Retina (tissue), 1 donor: ENCODE measurements at regions not wholly inside any gene's neighbourhood (a gene's known extent, or its start where the extent isn't known, plus 50 kb on each side); places are given as distances from the start of the nearest gene placed in this dataset.

Source experiments
- DNase-seq: peaks from one replicate; pipeline ENCODE4 v3.0.0-alpha.2; 2016

DNA sequence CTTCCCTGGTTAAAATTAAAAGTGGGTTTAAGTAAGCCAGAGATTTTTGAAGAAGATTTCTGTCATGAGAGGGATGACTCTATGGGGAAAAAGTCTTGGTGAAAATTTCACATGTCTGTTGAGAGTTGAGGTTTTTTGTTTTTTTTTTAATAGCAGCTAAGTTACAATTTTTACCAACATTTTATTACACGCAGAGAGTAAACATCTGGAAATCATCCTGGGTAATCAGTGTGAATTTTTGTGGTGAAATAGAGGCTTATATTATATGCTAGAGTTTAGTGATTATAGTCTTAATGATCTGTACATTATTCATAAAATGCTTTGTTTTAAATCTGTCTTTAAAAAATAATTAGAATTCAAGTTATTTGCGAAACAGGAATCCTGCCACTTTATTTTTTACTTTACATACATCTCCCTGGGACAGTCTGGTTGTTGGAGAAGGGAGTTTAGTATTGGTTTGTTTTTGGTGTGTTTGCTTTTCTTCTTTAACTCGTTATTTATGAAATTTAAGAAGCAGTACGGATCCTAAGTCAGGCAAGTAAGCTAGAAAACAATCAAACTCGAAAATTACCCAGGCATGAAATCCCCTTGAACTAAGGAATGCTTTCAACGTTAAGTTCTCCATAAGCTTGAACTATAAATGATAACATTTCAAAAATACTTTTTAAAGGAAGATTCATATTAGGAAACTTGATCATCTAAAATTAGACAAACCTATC lies 143.4 kb upstream of the TSC22D2 start:
- DNase-seq: no peak

DNA sequence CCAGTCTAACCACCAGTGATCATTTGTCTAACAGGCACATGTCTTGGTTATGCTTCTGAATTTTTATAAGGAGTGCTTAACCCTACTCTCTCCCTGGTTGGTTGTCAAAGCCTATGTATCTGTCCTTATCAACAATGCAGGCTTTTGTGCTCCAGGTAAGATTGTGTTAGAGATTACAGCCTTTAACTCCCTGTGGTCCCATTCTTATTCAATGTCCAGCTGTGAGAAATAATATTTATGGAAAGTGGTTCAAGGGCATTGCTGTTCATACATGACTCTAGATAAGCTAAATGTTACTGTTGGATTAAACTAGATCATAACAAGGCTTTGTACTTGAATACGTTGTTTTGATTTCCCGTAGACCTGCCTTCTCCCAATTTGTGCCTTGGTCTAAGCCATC lies 146.1 kb upstream of the TSC22D2 start:
- no peak for DNase-seq

DNA sequence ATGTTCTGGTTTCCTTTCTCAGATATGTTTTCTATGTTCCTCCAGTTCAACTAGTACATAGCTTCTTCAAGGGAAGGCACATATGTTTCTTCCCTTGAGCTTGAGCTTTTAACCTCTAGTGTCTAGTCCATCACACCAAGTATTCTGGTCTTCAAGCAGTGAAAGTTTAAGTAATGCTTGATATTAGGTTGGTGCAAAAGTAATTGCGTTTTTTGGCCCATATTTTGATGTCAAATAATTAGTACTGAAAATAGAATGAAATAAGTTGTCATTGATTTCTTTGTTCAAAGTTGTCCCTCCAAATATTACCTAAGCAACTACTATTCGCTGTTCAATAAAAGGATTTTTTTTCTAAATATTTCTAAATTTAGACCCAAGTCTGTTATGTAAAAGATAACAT lies 146.7 kb upstream of the TSC22D2 start:
- no peak for DNase-seq

DNA sequence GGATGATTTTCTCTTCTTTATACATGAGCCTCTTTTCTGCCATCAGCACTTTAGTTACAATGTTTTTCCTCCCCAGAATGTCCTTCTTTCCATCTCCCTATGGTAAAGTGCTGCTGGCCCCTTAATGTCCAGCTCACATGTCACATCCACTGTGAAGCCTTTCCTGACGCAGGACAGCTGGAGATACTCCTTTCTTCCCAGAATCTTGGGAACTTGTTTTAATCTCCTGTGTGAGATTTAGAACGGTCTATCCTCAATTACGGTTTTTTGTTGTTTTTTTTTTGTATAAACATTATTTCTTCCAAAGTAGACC lies 147.7 kb upstream of the TSC22D2 start:
- no peak for DNase-seq

DNA sequence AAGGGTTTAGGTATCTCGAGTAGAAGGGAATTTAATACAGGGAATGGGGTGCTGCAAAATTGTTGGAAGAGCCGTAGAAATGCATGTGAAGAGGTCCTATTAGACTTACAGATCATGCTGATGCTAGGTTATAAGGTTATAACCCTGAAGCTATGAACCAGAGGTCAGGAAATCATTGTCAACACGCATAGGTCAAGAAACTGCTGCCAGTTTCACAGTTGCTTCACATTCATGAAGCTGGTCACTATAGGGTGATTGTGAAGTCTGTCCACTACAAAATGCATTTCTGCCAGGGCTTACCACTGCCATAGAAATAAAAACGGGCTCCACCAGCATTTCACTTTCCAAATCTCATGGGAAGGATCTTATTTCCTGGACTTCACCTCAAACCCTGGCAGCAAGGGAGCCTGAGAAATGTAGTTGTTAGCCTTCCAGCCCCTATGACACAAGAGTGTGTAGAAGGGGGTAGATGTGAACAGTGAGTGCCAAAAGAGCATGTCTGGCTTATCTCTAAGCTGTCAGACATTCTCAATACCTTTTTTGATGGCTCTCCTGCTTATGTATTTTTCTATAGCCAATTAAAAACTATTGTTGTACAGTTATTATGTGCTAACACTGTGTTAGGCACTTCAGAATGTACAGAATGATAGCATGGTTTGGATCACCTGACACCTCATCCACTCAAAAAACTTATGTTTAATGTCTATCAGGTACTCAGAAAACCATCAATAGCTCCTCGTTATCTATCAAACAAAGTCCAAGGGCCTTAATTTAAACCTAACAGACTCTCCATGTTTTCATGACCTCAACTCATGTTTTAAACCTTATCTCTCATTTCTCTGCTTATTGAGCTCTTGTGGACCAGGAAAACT lies 148.3 kb upstream of the TSC22D2 start:
- no peak for DNase-seq

DNA sequence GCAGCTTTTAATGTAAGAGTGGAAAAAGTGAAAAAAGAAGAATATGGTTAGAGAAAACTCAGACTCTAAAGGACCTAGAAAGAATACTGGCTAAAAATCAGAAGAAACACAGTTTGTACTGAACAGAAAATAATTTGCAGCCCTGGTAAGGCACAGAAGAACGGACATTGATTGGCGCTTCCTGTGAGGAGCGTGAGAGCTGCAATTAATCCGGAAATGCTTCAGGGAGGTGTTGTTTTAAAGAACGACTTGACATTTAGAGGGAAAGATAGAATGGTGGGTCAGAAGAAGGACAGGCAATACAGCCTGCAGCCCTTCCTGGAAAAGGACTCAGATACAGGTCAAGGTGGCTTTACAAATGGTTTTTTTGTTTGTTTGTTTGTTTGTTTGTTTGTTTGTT lies 151.3 kb upstream of the TSC22D2 start:
- DNase-seq: no peak

DNA sequence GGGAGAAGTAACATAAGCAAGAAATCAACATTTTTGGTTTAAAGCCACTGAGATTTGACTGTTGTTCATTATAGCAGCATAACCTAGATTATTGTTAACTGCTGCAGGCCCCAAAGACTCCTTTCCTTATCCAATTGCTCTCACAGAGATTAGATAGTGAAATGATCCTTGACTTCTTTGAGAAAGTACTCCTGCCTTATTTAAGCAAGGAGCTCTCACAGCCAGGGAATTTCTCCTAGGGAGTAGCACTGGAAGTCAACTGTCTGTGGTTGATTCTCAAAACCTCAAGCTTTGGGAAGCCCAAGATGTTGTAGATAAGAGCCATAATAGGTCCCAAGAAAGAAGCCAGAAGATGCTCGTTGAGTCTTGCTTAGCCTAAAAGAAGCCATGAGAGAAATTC lies 151.8 kb upstream of the TSC22D2 start:
- no peak for DNase-seq

DNA sequence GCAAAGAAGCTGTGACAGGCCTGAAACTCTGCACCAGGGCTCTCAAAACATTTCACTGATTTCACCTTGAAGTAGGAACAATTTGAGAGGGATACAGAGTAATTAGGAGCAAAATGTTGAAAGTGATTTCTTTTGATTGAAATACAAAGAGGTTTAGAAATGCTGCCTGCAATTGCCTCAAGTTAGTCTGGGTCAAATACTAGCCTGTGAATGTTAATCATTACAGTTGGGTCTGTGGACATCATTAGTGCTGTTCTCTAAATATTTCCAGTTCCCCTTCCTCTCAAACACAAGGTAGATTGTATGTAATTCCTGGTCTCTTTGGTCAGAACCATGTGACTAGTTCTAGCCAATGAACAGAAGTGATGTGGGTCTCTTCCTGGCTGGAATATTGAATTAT lies 152.3 kb upstream of the TSC22D2 start:
- DNase-seq: no peak

DNA sequence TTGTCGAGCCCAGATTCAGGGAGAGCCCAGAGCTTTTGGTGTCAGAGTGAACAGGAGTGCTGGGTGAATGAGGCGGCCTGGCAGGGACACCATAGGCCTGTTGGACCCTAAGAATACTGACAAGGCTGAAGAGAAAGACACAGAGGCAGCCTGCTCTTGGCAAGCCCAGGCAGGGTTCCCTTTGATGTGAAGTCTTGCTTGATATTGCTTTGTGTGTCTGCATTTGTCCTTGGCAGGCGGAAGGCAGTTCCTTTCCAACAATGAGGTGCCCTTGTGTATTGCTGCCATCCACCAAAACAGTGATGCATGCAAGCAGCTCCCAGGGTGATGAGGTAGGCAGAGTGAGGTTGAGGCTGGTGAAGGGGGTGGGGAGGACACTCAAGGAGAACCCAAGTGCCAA lies 152.7 kb upstream of the TSC22D2 start:
- DNase-seq: peak; percentile 13

DNA sequence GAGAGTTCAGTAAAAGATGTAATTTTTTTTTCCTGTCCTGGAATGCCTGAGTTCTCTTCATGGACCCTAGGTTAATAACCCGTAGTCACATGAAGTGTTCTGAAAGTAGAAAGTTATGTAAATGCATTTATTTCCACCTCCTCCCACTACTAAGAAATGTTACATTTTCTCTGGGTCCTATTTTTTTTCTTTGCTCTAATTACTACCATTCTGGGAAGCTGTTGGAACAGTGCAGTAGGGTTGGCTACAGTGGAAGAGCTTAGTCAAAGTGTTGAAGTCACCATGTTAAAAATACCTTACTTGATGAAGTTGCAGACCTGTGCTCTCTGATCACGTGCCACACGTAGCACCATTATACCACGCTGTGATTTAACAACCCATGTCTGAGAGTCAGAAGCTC lies 153.8 kb upstream of the TSC22D2 start:
- no peak for DNase-seq

DNA sequence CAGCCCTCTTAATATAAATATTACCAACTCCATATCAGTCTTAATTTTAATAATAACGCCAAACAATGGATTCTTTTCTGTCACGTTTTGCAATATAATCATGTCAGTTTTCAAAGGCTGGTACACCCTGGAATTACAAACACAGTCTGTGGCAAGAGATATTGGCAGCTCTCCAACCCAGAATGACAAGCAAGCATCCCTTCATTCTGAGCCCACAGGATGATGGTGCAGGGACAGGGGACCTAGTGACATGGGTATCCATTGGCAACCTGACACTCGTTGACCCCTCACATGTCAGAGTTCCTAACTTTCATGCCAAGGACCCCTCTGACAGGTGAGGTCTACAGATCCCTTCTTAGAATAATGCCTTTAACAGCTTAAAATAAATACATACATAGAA lies 154.5 kb upstream of the TSC22D2 start:
- no peak for DNase-seq

DNA sequence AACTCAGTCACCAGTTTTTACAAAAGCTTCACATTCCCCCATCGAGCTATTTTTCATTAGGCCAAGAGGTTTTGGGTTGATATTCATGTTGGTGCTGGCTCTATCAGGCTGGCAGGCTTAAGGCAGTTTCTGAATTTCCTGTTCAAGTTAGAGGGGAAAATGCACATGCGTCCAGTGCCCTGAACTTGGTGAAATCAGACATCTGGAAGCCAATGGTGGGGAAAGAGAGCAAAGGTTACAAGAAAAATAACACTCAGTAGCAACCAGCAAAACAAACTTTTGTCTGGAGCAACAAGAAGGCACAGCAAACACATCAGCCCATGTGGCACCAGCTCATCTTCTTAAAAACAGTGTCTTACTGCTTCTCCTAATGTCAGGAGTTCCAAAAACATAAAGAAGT lies 155.6 kb upstream of the TSC22D2 start:
- DNase-seq: no peak

DNA sequence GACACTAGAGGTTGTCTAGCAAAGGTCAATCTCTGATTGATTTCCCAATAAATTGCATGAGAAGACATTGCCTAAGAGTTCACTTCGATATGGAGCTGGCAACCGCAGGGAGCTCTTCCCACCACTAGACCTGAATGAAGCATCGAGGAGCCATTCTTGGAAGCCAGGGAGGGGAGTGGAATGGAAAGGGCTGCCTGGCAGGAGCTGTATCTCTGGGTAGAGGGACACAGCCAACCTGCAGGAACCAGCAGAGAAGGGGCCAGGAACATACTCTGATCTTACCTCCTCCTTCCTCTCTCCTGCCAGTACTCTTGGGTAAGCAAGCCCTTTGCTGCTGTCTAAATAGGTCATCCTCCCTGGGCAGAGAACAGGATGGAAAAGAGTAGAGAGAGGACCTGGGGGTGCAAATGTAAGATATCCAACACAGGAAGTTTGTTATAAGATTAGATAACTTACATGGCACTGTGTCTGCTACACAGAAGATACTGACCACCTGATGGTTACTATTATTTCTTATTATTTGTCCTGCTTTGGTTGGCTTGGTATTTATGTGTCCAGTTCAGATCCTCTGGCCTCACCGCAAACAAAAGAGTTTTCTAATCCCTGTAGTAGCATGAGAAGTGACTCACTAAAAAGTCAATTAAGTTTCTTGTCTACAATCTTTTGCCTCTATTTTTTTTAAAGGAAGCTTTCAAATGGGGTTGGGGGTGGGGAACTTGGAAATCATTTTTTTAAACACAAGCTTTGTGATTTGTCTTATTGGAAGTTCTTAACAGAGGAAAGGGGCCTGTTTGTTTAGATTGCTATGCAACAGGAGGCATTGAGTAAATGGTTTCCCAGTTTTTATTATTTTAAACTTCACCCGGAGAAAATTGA lies 156.7 kb upstream of the TSC22D2 start:
- no peak for DNase-seq

DNA sequence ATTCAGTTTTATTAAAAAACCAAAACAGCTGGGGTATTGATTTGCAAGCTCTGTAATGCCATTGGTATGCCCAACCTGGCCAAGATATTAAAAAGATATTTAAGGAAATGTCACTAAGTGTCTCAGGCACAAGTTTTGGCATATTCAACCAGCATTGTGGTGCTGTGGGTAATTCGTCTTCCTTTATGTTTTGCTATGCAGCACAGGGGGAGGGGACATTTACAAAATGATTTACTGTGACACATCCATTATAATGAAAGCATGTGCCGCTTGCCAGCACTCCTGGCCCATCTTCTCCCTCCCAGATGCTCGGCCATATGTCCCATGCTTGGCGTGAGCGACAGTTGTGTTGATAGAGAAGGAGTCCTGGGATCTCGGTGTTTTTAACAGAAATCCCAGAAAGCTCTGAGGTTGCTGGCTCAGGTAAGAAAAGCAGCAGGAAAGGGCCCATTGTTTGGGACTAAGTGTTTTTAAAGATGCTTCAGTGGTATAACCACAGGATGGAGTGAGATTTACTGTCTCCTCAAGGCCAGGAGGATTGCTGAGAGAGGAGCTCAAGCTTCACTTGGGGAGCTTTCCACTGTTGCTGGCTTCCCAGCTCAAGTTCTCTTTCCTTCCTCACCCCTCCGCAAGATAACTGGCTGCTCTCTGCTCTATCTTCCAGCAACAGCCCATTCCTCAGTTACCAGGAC lies 158.2 kb upstream of the TSC22D2 start:
- peak; percentile 11 for DNase-seq

DNA sequence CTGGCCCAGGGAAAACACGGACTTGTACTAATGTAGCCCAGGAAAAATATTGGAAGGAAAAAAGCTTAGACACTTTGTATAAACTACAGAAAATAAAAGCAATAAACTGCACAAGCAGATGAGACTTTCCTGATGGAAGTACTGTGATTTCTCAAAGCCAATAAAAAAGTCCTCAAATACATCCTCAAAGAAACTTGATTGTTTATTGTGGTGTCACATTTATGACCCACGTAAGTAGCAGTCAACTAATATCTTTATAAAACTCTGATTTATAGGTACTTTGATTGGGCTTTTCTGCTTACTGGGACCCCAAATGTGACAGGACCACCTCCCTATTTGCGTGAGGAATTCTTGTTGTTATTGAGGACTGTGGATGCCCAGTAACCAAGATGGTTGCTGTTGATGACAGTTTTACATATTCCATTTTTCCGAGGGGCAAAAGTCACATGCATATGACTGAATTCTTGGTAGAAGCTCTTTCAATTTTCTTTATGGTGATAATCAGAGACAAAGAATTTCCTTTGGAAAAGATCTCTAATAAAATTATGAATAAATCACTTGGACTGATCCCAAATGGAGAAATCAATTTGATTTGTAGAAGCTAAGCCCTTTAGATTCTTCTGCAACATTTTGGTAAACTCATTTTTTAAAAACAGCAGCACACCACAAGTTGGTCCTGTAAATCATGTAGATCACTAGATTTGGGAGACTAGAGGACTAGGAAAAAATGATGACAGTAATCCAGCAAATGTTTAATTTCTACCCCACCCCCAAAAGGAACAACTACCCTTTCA lies 159.0 kb upstream of the TSC22D2 start:
- no peak for DNase-seq

DNA sequence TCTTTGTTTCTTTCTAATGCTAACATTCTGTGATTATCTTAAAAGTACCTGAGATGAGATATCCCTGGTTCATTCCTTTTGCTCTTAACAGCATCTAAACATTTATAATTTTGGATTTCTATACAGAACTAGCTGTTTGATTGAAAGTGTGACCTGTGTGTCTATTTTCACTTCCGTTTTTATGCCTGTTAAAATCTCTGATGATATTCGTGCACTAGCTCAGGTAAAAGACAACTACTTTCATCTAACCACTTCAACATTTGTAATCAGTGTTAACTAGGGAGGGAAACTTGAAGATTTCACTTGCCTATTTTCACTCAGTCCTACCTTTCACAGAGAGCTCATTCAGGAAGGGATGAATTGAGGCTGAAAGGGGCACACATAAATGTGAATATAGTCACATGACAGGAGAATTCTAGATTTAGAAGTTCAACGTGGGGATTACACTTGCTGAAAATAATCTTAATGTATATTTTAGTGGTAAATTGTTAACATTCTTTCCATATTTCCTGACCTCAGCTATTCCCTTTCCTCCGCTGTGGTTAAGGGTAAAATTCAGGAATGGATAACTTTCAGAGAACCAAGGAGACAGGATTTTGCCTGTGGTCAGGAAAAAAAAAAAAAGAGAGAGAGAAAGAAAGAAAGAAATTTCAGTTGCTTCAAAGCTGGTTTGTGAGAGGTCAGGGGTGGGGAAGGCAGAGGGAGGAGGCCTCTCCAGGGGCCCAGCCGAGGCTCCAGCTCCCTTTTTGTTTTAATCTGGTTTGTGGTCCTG lies 159.8 kb upstream of the TSC22D2 start:
- no peak for DNase-seq

DNA sequence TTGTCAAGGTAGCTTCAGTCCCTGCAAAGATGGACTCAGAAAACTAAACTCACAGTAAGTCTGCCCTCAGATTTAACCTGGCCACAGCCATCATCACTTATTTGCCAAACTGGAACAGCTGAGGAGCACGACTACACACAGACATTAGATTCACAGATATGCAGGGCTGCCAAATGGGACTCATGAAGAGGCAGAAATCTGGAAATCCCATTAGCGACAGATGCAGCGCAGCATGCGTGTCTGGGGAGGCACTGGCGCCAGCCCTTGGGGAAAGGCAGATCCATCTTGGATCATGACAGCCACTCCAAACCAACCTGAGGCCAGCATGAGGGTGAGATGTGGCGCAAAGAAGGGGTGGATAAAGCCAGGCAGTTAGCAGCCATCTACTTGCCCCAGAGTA lies 160.7 kb upstream of the TSC22D2 start:
- no peak for DNase-seq

DNA sequence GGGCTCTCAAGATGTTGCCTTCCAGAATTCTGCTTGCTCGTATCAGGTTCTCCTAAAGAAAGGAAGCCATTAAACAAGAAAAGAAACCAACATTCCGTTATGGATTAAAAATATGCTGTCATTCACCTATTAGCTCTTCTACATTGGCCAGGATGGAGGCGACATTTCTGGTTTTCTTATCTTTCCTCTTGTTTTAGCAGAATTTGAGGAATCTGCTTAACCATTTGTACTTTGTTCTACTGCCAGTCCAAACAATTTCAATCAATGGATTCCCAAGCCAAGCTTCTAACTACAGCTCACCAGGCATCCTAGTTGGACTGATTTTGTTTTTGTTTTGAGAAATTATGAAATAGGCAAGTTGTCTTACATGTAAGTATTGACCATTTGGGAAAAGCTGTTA lies 164.6 kb upstream of the TSC22D2 start:
- DNase-seq: no peak

DNA sequence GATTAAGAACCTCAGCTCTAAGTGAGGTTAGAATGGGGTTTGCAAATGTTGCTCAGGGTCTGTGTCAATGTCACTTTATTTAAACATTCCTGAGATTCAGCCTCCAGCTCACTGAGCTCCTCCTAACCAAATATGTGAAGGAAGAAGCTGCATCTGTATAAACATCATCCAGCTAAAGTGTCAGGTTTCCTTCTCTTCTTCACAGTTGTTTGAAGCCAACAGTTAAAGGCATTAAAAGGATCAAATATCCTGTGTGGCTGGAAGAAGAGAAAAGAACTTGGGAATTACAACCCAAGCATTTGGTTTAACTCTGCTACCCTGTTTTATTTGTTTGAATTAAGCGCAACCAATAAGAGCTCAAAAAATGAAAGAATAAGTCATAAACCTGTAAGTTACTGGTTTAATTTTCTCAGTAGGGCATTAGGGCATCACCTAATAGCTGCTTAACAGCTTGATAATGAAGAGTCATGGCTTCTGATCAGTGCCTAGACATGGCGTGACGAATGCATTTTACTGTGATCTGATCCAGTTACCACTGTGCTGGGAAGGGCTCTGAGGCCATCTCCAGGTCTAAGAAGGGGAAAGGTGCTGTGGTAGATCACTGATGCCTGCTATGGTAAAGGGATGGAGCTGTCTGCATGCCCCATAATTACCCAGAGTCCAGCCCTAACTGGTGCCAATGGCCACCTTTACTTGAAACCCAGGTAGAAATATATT lies 165.7 kb upstream of the TSC22D2 start:
- no peak for DNase-seq

DNA sequence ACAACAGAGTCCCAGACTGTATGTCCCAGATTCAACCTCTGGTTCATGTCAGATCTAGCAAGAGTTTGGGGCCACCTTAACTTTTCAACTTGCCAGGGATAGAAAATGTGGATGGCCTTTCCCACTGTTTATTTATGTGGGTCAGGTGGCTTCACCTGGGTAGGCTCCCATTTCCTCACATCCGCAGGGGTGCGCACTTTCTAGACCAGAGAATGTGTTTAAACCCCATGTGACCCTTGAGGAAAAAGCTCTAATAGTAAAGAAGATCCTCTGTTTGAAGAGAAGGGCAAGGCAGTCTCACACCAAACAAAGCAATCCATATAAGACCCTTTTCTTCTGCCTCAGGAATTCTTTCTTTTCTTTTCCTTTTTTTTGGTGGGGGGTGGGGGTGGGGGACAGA lies 167.2 kb upstream of the TSC22D2 start:
- DNase-seq: no peak

DNA sequence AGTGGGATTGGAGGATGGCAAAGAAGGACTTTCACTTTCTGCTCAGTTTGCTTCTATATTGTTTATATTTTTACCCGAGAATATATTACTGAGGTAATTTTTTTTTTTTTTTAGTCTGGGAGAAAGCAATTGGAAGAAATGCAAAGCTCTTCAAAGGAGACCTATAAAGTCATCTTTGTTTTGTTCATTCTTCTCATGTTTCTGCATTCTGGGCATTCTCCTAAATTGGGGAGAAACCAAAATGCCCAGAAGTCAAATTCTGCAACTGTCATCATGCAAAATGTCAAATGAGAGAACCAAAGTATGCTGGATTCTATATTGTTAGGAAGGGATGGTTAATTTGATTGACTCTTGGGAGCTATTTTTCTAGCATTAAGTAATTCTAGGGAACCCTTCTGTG lies 168.3 kb upstream of the TSC22D2 start:
- no peak for DNase-seq
